Endothelial cell (in vitro differentiated cells): ENCODE measurements at regions not wholly inside any gene's neighbourhood (a gene's known extent, or its start where the extent isn't known, plus 50 kb on each side); places are given as distances from the start of the nearest gene placed in this dataset.

Experiments
- DNase-seq: peaks from one replicate; pipeline ENCODE4 v3.0.0; 2021; ENCODE audit warnings: low spot score
- H3K27ac Mint-ChIP-seq: one replicate; pipeline ENCODE4 v1.8.0; 2021; ENCODE audit warnings: mixed read lengths, inconsistent platforms; ENCODE audit not compliant: unreplicated experiment
- H3K27me3 Mint-ChIP-seq: one replicate; pipeline ENCODE4 v1.8.0; 2021; ENCODE audit warnings: mild to moderate bottlenecking, moderate library complexity, mixed read lengths, inconsistent platforms; ENCODE audit not compliant: unreplicated experiment
- H3K36me3 Mint-ChIP-seq: one replicate; pipeline ENCODE4 v1.8.0; 2021; ENCODE audit warnings: mild to moderate bottlenecking, low read depth, mixed read lengths, inconsistent platforms; ENCODE audit not compliant: unreplicated experiment
- H3K4me1 Mint-ChIP-seq: one replicate; pipeline ENCODE4 v1.8.0; 2021; ENCODE audit warnings: mild to moderate bottlenecking, mixed read lengths, inconsistent platforms; ENCODE audit not compliant: unreplicated experiment
- H3K4me3 Mint-ChIP-seq: one replicate; pipeline ENCODE4 v1.8.0; 2021; ENCODE audit warnings: mild to moderate bottlenecking, mixed read lengths, inconsistent platforms; ENCODE audit not compliant: unreplicated experiment
- H3K9me3 Mint-ChIP-seq: one replicate; pipeline ENCODE4 v1.8.0; 2021; ENCODE audit warnings: mixed read lengths, inconsistent platforms; ENCODE audit not compliant: unreplicated experiment
- CTCF ChIP-seq: fragments of 200-600 bp; sonication (generic); IDR thresholded peaks from one replicate; pipeline ENCODE4 v1.5.0; 2021; ENCODE audit warnings: antibody characterized with exemption; ENCODE audit not compliant: unreplicated experiment

DNA sequence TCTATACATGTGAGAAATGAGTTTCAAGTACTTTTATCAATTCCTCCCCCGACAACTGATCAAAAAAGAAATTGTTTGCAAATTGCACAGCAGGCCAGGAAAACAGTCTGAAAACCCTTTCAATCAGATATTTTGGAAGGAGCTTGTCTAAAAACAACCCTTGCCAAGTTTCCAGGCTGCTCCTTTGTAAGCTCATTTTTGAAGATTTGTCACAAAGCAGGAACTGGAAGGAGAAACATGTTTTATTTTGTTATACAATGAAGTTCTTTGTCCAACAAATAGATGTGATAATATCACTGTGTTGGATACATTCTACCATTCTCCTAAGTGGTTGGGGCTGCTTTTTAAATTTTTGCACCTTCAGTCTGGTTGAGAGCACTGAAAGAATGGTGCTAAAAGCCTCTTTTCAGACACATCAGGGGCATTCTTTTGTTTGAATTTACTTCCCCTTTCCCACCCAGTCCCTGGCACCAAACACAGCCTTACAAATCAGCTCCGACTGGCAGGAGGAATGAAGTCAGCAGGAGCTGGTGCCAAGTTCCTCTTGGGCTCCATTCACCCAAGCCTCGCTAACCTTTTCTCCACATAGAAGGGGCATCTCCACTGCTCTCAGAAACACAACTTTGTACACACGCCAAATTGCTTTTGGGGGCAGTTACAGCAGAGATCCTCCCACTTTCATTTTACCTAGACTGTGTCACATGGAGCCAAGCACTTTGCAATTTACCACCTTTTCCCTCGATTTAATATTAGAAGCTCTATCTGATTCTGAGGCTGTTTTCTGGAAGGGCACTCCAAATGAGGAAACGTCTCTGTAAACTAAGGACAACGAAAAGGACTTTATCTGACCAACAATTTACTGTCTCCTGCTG lies 88.0 kb downstream of the C1D start:
- Mint-ChIP-seq H3K27ac (no peak overlapping the region), H3K9me3 (no peaks in the 10 kb centered on the region), H3K36me3 (no peaks in the 10 kb centered on the region), H3K4me1 (peaks cover 2% of the 10 kb centered on the region), H3K27me3 (peaks cover 4% of the 10 kb centered on the region), H3K4me3 (no peak overlapping the region)
- no peak for DNase-seq
- TF ChIP-seq CTCF = no peak

DNA sequence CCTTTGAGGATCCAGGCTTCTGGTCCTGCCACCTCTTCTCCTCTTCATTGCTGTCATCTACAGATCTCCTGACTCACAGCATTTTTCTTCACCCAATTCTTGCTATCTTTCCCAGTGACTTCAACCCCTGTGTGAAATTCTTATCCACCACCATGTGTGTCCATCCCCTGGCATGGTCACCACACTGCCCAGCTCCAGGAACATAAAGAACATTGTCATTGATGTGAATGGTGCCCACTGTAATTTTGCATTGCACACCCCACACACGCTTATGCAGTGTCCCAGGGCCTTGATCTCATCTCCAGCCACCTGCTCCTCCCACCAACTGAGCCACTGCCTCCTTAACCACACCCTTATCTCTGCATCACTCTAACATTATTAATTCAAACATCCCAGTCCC lies 85.3 kb downstream of the C1D start:
- peaks cover 4% of the 10 kb centered on the region for H3K27me3 Mint-ChIP-seq
- peaks cover 5% of the 10 kb centered on the region for H3K36me3 Mint-ChIP-seq
- H3K9me3 Mint-ChIP-seq = no peaks in the 10 kb centered on the region

GRCh38 chr2:67982956-67983355 lies 79.8 kb downstream of the C1D start:
- peaks cover 5% of the 10 kb centered on the region for H3K36me3 Mint-ChIP-seq
- no peak for TF ChIP-seq CTCF
- DNase-seq = no peak
- H3K4me1 Mint-ChIP-seq = no peaks in the 10 kb centered on the region
- no peaks in the 10 kb centered on the region for H3K9me3 Mint-ChIP-seq
- no peak overlapping the region for H3K27ac Mint-ChIP-seq
- no peak overlapping the region for H3K4me3 Mint-ChIP-seq
- H3K27me3 Mint-ChIP-seq = no peaks in the 10 kb centered on the region

More for the DNA sequence above, 85.3 kb downstream of the C1D start:
- no peak overlapping the region for H3K27ac Mint-ChIP-seq
- TF ChIP-seq CTCF = no peak
- H3K4me3 Mint-ChIP-seq = no peak overlapping the region
- H3K4me1 Mint-ChIP-seq = no peaks in the 10 kb centered on the region
- DNase-seq = no peak

GRCh38 chr2:67984600-67984999 lies 78.2 kb downstream of the C1D start:
- H3K36me3 Mint-ChIP-seq = peaks cover 5% of the 10 kb centered on the region
- no peak overlapping the region for H3K27ac Mint-ChIP-seq
- no peak overlapping the region for H3K4me3 Mint-ChIP-seq
- no peak for DNase-seq
- no peaks in the 10 kb centered on the region for H3K9me3 Mint-ChIP-seq
- H3K4me1 Mint-ChIP-seq = no peaks in the 10 kb centered on the region
- no peaks in the 10 kb centered on the region for H3K27me3 Mint-ChIP-seq
- no peak for TF ChIP-seq CTCF

DNA sequence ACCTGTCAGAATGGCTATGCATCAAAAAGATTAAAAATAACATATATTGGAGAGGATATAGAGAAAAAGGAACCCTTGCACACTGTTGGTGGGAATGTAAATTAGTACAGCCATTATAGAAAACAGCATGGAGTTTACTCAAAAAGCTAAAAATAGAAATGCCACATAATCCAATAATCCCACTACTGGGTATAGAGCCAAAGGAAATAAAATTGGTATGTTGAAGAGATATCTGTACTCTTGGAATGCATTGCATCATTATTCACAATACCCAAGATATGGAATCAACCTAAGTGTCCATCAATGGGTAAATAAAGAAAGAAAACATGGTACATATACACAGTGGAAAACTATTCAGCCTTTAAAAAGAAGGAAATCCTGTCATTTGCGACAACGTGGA lies 77.2 kb downstream of the C1D start:
- no peak overlapping the region for H3K4me3 Mint-ChIP-seq
- no peak overlapping the region for H3K27ac Mint-ChIP-seq
- no peak for TF ChIP-seq CTCF
- H3K4me1 Mint-ChIP-seq = no peaks in the 10 kb centered on the region
- H3K27me3 Mint-ChIP-seq = no peaks in the 10 kb centered on the region
- no peak for DNase-seq
- H3K9me3 Mint-ChIP-seq = no peaks in the 10 kb centered on the region
- H3K36me3 Mint-ChIP-seq = peaks cover 5% of the 10 kb centered on the region
